D721Med (cell line): ENCODE measurements at regions not wholly inside any gene's neighbourhood (a gene's known extent, or its start where the extent isn't known, plus 50 kb on each side); places are given as distances from the start of the nearest gene placed in this dataset.

ENCODE experiments used
- DNase-seq: peaks from one replicate; pipeline ENCODE4 v3.0.0; 2011; ENCODE audit warnings: low spot score; ENCODE audit not compliant: insufficient read length
- FAIRE-seq: peaks from 2 replicates; lab custom pipeline; 2011; peaks lifted over from hg19 to GRCh38; lab: Jason Lieb, UNC
- TF ChIP-seq, protein P1 (sequence below): IDR thresholded peaks from 2 replicates; pipeline ENCODE4 v1.5.1; 2012; ENCODE audit warnings: mild to moderate bottlenecking, control low read depth; ENCODE audit not compliant: insufficient read depth; ENCODE audit errors: missing control alignments

DNA sequence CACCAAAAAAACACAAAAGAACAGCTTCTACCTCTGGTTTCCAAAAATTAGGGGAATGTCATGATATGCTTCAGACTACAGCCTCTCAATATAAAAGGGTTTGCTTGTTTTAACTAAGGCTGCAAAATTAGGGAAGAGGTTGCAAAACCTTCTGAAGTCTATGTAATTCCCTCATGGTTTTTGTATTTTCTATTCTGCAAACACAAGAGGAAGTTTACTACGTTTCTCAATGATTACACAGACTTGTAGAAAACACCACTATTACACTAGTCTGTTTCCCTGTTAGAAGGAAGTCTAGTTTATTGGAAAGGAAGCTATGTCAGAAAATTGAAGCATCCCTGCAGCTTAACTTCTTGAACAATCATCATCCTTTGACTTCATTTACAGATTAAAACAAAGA lies 229.7 kb upstream of the FMN2 start:
- peak; percentile 87 for FAIRE-seq
- no peak for DNase-seq
- TF ChIP-seq, protein P1, sequence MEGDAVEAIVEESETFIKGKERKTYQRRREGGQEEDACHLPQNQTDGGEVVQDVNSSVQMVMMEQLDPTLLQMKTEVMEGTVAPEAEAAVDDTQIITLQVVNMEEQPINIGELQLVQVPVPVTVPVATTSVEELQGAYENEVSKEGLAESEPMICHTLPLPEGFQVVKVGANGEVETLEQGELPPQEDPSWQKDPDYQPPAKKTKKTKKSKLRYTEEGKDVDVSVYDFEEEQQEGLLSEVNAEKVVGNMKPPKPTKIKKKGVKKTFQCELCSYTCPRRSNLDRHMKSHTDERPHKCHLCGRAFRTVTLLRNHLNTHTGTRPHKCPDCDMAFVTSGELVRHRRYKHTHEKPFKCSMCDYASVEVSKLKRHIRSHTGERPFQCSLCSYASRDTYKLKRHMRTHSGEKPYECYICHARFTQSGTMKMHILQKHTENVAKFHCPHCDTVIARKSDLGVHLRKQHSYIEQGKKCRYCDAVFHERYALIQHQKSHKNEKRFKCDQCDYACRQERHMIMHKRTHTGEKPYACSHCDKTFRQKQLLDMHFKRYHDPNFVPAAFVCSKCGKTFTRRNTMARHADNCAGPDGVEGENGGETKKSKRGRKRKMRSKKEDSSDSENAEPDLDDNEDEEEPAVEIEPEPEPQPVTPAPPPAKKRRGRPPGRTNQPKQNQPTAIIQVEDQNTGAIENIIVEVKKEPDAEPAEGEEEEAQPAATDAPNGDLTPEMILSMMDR: no peak

DNA sequence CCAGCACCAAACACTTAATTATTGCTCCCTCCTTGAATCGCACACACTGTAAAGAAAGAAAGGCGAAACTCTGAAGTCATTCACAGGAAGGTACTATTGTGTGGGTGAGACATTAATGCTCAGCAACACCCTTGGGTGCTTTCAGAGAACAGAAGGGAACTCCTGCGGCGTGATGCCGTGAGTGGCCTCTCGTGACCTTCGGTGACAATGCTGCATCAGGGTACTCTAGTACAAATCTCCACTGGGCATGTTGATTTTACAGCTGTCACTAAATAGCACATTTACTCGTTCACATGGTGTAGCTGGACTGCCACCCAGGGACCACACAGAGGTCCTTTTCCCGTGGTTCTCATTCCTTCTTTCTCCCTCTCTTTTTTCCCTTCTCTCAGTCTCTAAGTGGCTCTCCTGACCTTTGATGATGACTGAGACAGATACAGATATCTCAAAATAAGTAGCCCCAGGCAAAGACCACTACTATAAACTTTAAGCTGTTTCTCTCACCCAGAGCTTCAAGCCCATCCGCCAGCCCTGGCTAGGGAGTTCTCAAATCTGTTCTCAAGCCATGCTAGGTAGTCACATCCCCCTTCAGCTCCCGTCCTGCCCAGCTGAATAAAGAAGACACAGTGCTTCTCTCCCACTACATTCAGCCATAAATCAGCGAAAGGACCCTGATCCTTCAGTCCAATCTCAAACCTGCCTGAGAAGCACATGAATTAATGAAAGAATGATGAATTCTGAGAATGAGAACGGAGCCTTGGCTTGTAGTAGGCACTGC lies 223.4 kb upstream of the FMN2 start:
- FAIRE-seq (no peak), DNase-seq (no peak)
- TF ChIP-seq, protein P1: peak; percentile 31

DNA sequence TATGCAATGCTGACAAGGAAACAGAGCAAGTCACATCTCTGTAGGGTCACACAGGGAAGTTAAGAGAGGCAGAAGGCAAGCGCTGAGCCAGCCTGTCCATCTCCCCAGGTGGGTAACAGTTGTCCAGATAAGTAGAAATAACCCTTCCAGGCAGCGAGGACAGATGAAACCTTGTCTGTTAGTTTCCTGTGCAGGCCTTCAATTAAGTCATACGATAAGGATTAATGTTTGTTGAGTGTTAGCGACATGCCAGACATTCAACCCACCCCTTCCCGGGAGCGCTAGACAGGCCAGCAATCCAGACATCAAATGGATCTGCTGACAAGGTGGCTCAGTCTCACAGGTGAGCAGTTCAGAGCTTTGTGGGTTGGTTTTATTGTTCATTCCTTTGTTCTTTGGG lies 221.5 kb upstream of the FMN2 start:
- TF ChIP-seq, protein P1: no peak
- FAIRE-seq (no peak), DNase-seq (no peak)

DNA sequence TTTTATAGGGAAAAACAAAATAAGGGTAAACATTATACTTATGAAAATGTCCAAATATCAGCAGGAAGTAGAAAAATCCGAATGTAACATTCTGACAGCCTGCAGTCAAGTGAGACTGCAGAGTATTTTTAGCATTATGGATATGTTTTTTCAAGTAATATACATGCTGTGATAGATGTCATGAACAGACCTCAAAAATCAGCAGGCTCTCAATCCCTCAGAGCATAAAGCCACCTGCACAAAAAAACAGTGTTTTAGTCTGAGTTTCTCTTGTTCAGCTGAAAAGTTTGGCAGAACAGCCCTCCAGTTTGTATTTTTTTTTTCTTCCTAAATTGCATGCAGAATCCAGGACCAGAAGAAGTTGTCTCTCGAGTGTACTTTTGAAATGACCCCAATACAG lies 219.1 kb upstream of the FMN2 start:
- FAIRE-seq (no peak), DNase-seq (no peak)
- TF ChIP-seq, protein P1: no peak

GRCh38 chr1:239874831-239875230 lies 216.9 kb upstream of the FMN2 start:
- DNase-seq: no peak
- no peak for FAIRE-seq
- TF ChIP-seq, protein P1: no peak

GRCh38 chr1:239879321-239880170 lies 212.1 kb upstream of the FMN2 start:
- TF ChIP-seq, protein P1: no peak
- FAIRE-seq: no peak
- no peak for DNase-seq

DNA sequence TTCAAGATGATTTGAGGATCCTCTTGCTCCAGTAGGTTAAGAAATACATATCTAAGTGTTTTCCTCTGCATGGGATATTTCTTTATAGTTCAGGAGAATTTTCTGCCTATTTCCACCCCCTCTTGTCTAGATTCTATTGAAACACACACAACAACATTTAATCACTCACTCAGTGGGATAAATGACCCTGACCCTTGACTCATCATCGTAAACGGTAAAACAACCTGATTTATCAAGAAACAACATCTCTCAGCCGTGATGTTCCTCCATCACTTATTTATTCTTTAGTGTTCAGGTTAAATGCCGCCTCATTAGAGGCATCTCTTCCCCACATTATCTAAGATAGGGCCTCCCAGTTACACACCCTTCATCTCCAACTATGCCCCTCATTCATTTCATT lies 208.7 kb upstream of the FMN2 start:
- TF ChIP-seq, protein P1: no peak
- FAIRE-seq (no peak), DNase-seq (no peak)
